Lung (tissue), 11 donors: ENCODE measurements at regions not wholly inside any gene's neighbourhood (a gene's known extent, or its start where the extent isn't known, plus 50 kb on each side); places are given as distances from the start of the nearest gene placed in this dataset.
A peak's percentile ranks its signal among the peaks of the same experiment; 100 is the strongest.

Source experiments
- ATAC-seq: fragments of 200-7000 bp; cut with Tn5 transposase; one replicate; pipeline ENCODE4 v1.9.1; 2020; ENCODE audit warnings: moderate number of reproducible peaks; ENCODE audit not compliant: insufficient read depth, low FRiP score
- DNase-seq, 3 donors: peaks; one replicate each; pipeline ENCODE4 v3.0.0-alpha.2; 2013 to 2017
- H3K27ac ChIP-seq, 2 donors: one replicate each; pipeline ENCODE4 v1.5.1; 2013; ENCODE audit warnings: mild to moderate bottlenecking in 2 of 2, moderate library complexity in 2 of 2, control low read depth in 1 of 2, inconsistent platforms in 1 of 2, low read depth in 1 of 2, low read length in 1 of 2
- H3K27me3 ChIP-seq, 3 donors: one replicate each; pipeline ENCODE4 v1.5.1; 2013; ENCODE audit warnings: low read length in 2 of 3; ENCODE audit not compliant: control insufficient read depth in 3 of 3, insufficient read depth in 3 of 3
- H3K36me3 ChIP-seq, 4 donors: one replicate each; pipeline ENCODE4 v1.5.1; 2013; ENCODE audit warnings: low read length in 4 of 4, mild to moderate bottlenecking in 1 of 4, moderate library complexity in 1 of 4; ENCODE audit not compliant: control insufficient read depth in 4 of 4, insufficient read depth in 4 of 4
- H3K4me1 ChIP-seq, 5 donors: one replicate each; pipeline ENCODE4 v1.5.1; 2013; ENCODE audit warnings: low read length in 5 of 5, mild to moderate bottlenecking in 2 of 5, moderate library complexity in 1 of 5; ENCODE audit not compliant: control insufficient read depth in 5 of 5, insufficient read depth in 5 of 5
- H3K4me3 ChIP-seq: one replicate; pipeline ENCODE4 v1.5.1; 2013; ENCODE audit warnings: mild to moderate bottlenecking, control low read depth, moderate library complexity
- H3K9ac ChIP-seq, 2 donors: one replicate each; pipeline ENCODE4 v1.5.1; 2013; ENCODE audit warnings: low read length in 2 of 2, control low read depth in 1 of 2; ENCODE audit not compliant: insufficient read depth in 1 of 2
- H3K9me3 ChIP-seq, 4 donors: one replicate each; pipeline ENCODE4 v1.5.1; 2013; ENCODE audit warnings: low read length in 3 of 4, mild to moderate bottlenecking in 1 of 4, moderate library complexity in 1 of 4; ENCODE audit not compliant: control insufficient read depth in 4 of 4, insufficient read depth in 3 of 4
- WGBS, 2 donors: extraction: QIAGEN DNeasy Blood & Tissue Kit; methylation state at CpG; one replicate each; pipeline ENCODE4 v1.1.7; 2013; 5-methylcytosine and 5-hydroxymethylcytosine counted together
- TF ChIP-seq, protein P1 (sequence below): IDR thresholded peaks from 2 replicates; pipeline ENCODE4 v1.5.1; 2012; ENCODE audit warnings: mild to moderate bottlenecking; ENCODE audit errors: control extremely low read depth, extremely low read depth
- donor health status: control.
- donor health status: control.
- donor health status: Bipolar disorder and iron deficiency.
- donor health status: healthy.
- donor health status: DM: yes; HTN: yes; CAD: no.

- WGBS, 2 donors, result 93 to 95% methylated on average over 4 of the region's 4 CpGs
- H3K4me1 ChIP-seq, result no peaks in the 10 kb centered on the region
- H3K27ac ChIP-seq, result no peak overlapping the region
- ATAC-seq (no peak), DNase-seq (no peak)
- peaks cover 0 to 6% (median 0%) of the 10 kb centered on the region in 4 donors for H3K9me3 ChIP-seq
- H3K4me3 ChIP-seq, result no peak overlapping the region
- TF ChIP-seq, protein P1, sequence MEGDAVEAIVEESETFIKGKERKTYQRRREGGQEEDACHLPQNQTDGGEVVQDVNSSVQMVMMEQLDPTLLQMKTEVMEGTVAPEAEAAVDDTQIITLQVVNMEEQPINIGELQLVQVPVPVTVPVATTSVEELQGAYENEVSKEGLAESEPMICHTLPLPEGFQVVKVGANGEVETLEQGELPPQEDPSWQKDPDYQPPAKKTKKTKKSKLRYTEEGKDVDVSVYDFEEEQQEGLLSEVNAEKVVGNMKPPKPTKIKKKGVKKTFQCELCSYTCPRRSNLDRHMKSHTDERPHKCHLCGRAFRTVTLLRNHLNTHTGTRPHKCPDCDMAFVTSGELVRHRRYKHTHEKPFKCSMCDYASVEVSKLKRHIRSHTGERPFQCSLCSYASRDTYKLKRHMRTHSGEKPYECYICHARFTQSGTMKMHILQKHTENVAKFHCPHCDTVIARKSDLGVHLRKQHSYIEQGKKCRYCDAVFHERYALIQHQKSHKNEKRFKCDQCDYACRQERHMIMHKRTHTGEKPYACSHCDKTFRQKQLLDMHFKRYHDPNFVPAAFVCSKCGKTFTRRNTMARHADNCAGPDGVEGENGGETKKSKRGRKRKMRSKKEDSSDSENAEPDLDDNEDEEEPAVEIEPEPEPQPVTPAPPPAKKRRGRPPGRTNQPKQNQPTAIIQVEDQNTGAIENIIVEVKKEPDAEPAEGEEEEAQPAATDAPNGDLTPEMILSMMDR, result no peak
- H3K27me3 ChIP-seq, result no peaks in the 10 kb centered on the region
- H3K9ac ChIP-seq, result no peak overlapping the region
- no peaks in the 10 kb centered on the region for H3K36me3 ChIP-seq
Observed at GRCh38 chr20:16918366-16918765, 170.2 kb downstream of the OTOR start.

GRCh38 chr20:16919841-16920240 is 171.7 kb downstream of the OTOR start:
- Histone ChIP-seq H3K9me3 (peaks cover 0 to 3% (median 0%) of the 10 kb centered on the region in 4 donors), H3K36me3 (no peaks in the 10 kb centered on the region), H3K4me1 (no peaks in the 10 kb centered on the region), H3K4me3 (no peak overlapping the region), H3K27me3 (no peaks in the 10 kb centered on the region), H3K9ac (no peak overlapping the region), H3K27ac (no peak overlapping the region)
- no peak for ATAC-seq
- TF ChIP-seq, protein P1, result no peak
- WGBS, 2 donors, result 64 to 67% methylated on average over 5 of the region's 5 CpGs
- no peak for DNase-seq

DNA sequence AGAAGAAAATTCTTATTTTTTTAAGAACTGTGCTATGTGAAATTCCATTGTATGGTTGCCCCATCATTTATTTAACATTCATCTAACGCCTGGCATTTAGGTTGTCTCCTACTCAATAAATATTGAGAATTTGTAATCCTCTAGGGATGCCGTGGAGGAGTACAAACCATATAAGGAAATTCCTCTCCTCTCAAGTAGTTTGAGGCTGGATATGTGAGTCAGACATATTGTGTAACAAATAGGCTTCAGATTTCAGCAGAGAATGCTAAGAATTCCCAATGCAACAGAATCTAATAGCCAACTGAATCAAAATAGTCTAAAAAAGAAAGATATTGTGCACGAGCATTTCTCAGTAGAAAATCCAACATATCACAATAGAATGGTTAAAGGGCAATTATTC is 174.7 kb downstream of the OTOR start:
- Histone ChIP-seq H3K27me3 (no peaks in the 10 kb centered on the region), H3K27ac (no peak overlapping the region), H3K4me1 (no peaks in the 10 kb centered on the region), H3K4me3 (no peak overlapping the region), H3K36me3 (no peaks in the 10 kb centered on the region), H3K9me3 (no peaks in the 10 kb centered on the region), H3K9ac (no peak overlapping the region)
- DNase-seq (peak in 1 of 3 donors; percentile 3), ATAC-seq (peak; percentile 53)
- TF ChIP-seq, protein P1, result no peak
- 41 to 56% methylated on average over 3 of the region's 3 CpGs for WGBS, 2 donors
